IMR-90 (cell line): ENCODE measurements at regions not wholly inside any gene's neighbourhood (a gene's known extent, or its start where the extent isn't known, plus 50 kb on each side); places are given as distances from the start of the nearest gene placed in this dataset.

Experiments used
- ATAC-seq: fragments of 200-7000 bp; cut with Tn5 transposase; 2 replicates; pipeline ENCODE4 v1.9.1; 2020; ENCODE audit warnings: low read depth, mild to moderate bottlenecking, moderate library complexity
- BruUV-seq: library from RNA; stranded (reverse); fragments of 400-500 nt; replicated peaks from 2 replicates; lab custom pipeline; 2021; lab: Mats Ljungman, UMichigan
- CTCF ChIA-PET: fragments of 300-600 bp; formaldehyde crosslinking; extraction: SDS; loops from one replicate; lab custom pipeline; 2021; ENCODE audit warnings: antibody characterized with exemption; lab: Yijun Ruan, JAX
- POLR2A ChIA-PET: fragments of 300-600 bp; sonication (Branson Sonifier 250); formaldehyde crosslinking; loops from one replicate; lab custom pipeline; 2022; ENCODE audit warnings: antibody characterized with exemption; ENCODE audit not compliant: unreplicated experiment; lab: Charles Lee
- DNase-seq: peaks from one replicate; pipeline ENCODE4 v3.0.0; 2013
- H2AFZ ChIP-seq: replicated peaks from 2 replicates; pipeline ENCODE3; 2013; ENCODE audit warnings: low read length, mild to moderate bottlenecking; ENCODE audit not compliant: poor library complexity
- H2AK5ac ChIP-seq: 2 replicates; pipeline ENCODE4 v1.6.1; 2013; ENCODE audit warnings: low read depth, low read length, inconsistent platforms
- H2AK9ac ChIP-seq: replicated peaks from 2 replicates; pipeline ENCODE3; 2013; ENCODE audit warnings: mild to moderate bottlenecking, low read depth, low read length, moderate library complexity; ENCODE audit not compliant: poor library complexity
- H2BK120ac ChIP-seq: 2 replicates; pipeline ENCODE4 v1.6.1; 2013; ENCODE audit warnings: low read depth, low read length, inconsistent platforms
- H2BK15ac ChIP-seq: 3 replicates; pipeline ENCODE4 v1.6.1; 2013; ENCODE audit warnings: low read depth, low read length, inconsistent platforms
- H2BK20ac ChIP-seq: 2 replicates; pipeline ENCODE4 v1.6.1; 2013; ENCODE audit warnings: low read depth, mild to moderate bottlenecking, inconsistent platforms, low read length, moderate library complexity
- H2BK5ac ChIP-seq: 2 replicates; pipeline ENCODE4 v1.6.1; 2013; ENCODE audit warnings: mild to moderate bottlenecking, low read depth, low read length, inconsistent platforms; ENCODE audit not compliant: poor library complexity, severe bottlenecking
- H3K14ac ChIP-seq: replicated peaks from 2 replicates; pipeline ENCODE4 v1.6.1; 2013; ENCODE audit warnings: low read depth, low read length, inconsistent platforms
- H3K18ac ChIP-seq: 2 replicates; pipeline ENCODE4 v1.6.1; 2013; ENCODE audit warnings: low read depth, low read length, control low read depth
- H3K23ac ChIP-seq: 2 replicates; pipeline ENCODE4 v1.6.1; 2013; ENCODE audit warnings: low read depth, low read length, inconsistent platforms
- H3K27ac ChIP-seq: 2 replicates; pipeline ENCODE4 v1.5.1; 2013; ENCODE audit warnings: mild to moderate bottlenecking, control low read depth, low read length; ENCODE audit not compliant: insufficient read depth
- H3K27me3 ChIP-seq: 2 replicates; pipeline ENCODE4 v1.6.1; 2013; ENCODE audit warnings: low read length; ENCODE audit not compliant: control insufficient read depth, insufficient read depth
- H3K36me3 ChIP-seq: 2 replicates; pipeline ENCODE4 v1.6.1; 2013; ENCODE audit warnings: low read length, mixed read lengths; ENCODE audit not compliant: control insufficient read depth, insufficient read depth
- H3K4ac ChIP-seq: 2 replicates; pipeline ENCODE4 v1.6.1; 2013; ENCODE audit warnings: low read depth, low read length, inconsistent platforms
- H3K4me1 ChIP-seq: 2 replicates; pipeline ENCODE4 v1.6.1; 2013; ENCODE audit warnings: low read length, mixed read lengths; ENCODE audit not compliant: control insufficient read depth, insufficient read depth
- H3K4me2 ChIP-seq: 2 replicates; pipeline ENCODE4 v1.6.1; 2013; ENCODE audit warnings: low read depth, mild to moderate bottlenecking, control low read depth, low read length, moderate library complexity
- H3K4me3 ChIP-seq: 2 replicates; pipeline ENCODE4 v1.5.1; 2013; ENCODE audit warnings: low read depth, mild to moderate bottlenecking, control low read depth, low read length, moderate library complexity; ENCODE audit not compliant: insufficient read depth
- H3K56ac ChIP-seq: 2 replicates; pipeline ENCODE4 v1.6.1; 2013; ENCODE audit warnings: low read length, inconsistent platforms; ENCODE audit not compliant: insufficient read depth; ENCODE audit errors: extremely low read depth
- H3K79me1 ChIP-seq, 2 experiments: 2 replicates each; pipeline ENCODE4 v1.6.1; 2013; ENCODE audit warnings: low read length in 2 of 2, inconsistent platforms in 1 of 2, low read depth in 1 of 2
- H3K9ac ChIP-seq: 2 replicates; pipeline ENCODE4 v1.6.1; 2013; ENCODE audit warnings: low read depth, low read length, control low read depth
- H3K9me1 ChIP-seq: 2 replicates; pipeline ENCODE4 v1.6.1; 2013; ENCODE audit warnings: low read length, inconsistent platforms; ENCODE audit not compliant: insufficient read depth
- H3K9me3 ChIP-seq: 2 replicates; pipeline ENCODE4 v1.6.1; 2013; ENCODE audit warnings: low read length; ENCODE audit not compliant: control insufficient read depth, insufficient read depth
- H4K20me1 ChIP-seq: 2 replicates; pipeline ENCODE4 v1.6.1; 2013; ENCODE audit warnings: low read length, inconsistent platforms; ENCODE audit not compliant: insufficient read depth
- H4K5ac ChIP-seq: 2 replicates; pipeline ENCODE4 v1.6.1; 2013; ENCODE audit warnings: mild to moderate bottlenecking, low read depth, low read length, control low read depth
- H4K8ac ChIP-seq, 2 experiments: 2 replicates each; pipeline ENCODE4 v1.6.1; 2013; ENCODE audit warnings: low read depth in 2 of 2, low read length in 2 of 2, control low read depth in 1 of 2, inconsistent platforms in 1 of 2
- H4K91ac ChIP-seq: 2 replicates; pipeline ENCODE4 v1.6.1; 2013; ENCODE audit warnings: low read depth, low read length, inconsistent platforms; ENCODE audit not compliant: insufficient read depth
- NFE2L2 ChIP-seq: fragments of 150-350 bp; IDR thresholded peaks from 2 replicates; pipeline ENCODE4 v1.6.1; 2016; ENCODE audit warnings: low read depth, mild to moderate bottlenecking, low read length
- POLR2A ChIP-seq: IDR thresholded peaks from 2 replicates; pipeline ENCODE4 v1.6.1; 2012; ENCODE audit warnings: mild to moderate bottlenecking, low read depth, low read length
- SMC3 ChIP-seq: fragments of 150-350 bp; IDR thresholded peaks from 2 replicates; pipeline ENCODE4 v1.6.1; 2016; ENCODE audit warnings: low read depth, mild to moderate bottlenecking, antibody characterized with exemption, low read length, moderate library complexity
- WGBS, 2 experiments: methylation state at CpG; one replicate each; pipeline versions ENCODE4 v1.1.5 to v1.1.7; 2013; ENCODE audit warnings: missing lambda C conversion rate in 2 of 2; ENCODE audit not compliant: insufficient read length in 1 of 2; ENCODE audit errors: extremely low coverage in 2 of 2; 5-methylcytosine and 5-hydroxymethylcytosine counted together
- dilution Hi-C: fragments of 300-500 bp; cut with HindIII; formaldehyde crosslinking; loops from one replicate; pipeline ENCODE4 v1.14.3; 2018; ENCODE audit warnings: low sequenced_read_pairs; ENCODE audit not compliant: unreplicated experiment
- in situ Hi-C: fragments of 300-500 bp; cut with MboI; formaldehyde crosslinking; loops from 3 replicates; pipeline ENCODE4 v1.14.3; 2019; ENCODE audit warnings: low sequenced_read_pairs, inconsistent platforms, mixed read lengths
- intact Hi-C: fragments of 100-400 bp; cut with micrococcal nuclease; formaldehyde crosslinking; loops from 2 replicates; pipeline ENCODE4 v1.10.0; 2022

DNA sequence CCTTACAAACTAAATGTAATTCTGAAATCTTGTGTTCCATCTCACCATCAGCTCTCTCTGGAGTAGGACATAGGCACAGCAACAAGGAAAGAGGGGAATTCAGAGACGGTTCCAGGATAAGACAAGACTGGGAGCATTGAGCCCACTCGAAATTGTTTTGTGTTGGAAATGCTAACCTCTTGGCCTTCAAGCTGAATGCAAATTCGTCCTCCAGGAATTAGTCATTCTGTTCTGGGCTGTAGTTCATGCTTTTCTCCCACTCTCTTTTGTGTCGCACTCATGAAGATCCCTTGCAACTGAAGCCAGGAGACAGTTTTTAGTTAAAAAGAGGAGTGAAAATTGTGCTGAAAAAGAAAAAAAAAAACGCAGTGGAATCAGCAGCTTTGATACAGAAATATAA, 121.7 kb upstream of the SEMA6A start:
- Histone ChIP-seq H3K23ac (no peak overlapping the region), H2BK120ac (no peak overlapping the region), H3K4me3 (no peak overlapping the region), H4K8ac (no peak overlapping the region), H3K79me1 (no peaks in the 10 kb centered on the region), H3K18ac (no peak overlapping the region), H2AFZ (no peak overlapping the region), H3K4me2 (no peak overlapping the region), H4K20me1 (no peaks in the 10 kb centered on the region), H2AK5ac (no peak overlapping the region), H2BK15ac (no peak overlapping the region), H3K27me3 (no peaks in the 10 kb centered on the region), H4K5ac (no peak overlapping the region), H4K91ac (no peak overlapping the region), H3K14ac (no peak overlapping the region), H3K9ac (no peak overlapping the region), H3K9me1 (no peaks in the 10 kb centered on the region), H2BK5ac (no peak overlapping the region), H2BK20ac (no peak overlapping the region), H3K56ac (no peak overlapping the region), H3K4ac (no peak overlapping the region), H3K9me3 (peaks cover 2% of the 10 kb centered on the region; the same call in 1 of the 2 replicates), H2AK9ac (no peak overlapping the region), H3K4me1 (no peaks in the 10 kb centered on the region), H3K27ac (no peak overlapping the region), H3K36me3 (no peaks in the 10 kb centered on the region)
- dilution Hi-C loops = no loop called here
- BruUV-seq = no TSS peak
- TF ChIP-seq POLR2A (no peak), NFE2L2 (no peak), SMC3 (no peak)
- CTCF ChIA-PET = no interaction called here
- WGBS, 2 experiments = no CpG with 5 or more reads among the region's 5 CpGs
- POLR2A ChIA-PET = no interaction called here
- DNase-seq (no peak), ATAC-seq (no peak)
- intact Hi-C loops = no loop called here
- in situ Hi-C loops = no loop called here
